ENCODE measurements at regions not wholly inside any gene's neighbourhood (a gene's known extent, or its start where the extent isn't known, plus 50 kb on each side); places are given as distances from the start of the nearest gene placed in this dataset.
"Not testable (repeated sequence)": the region's sequence is repeated elsewhere in the genome, so short reads cannot be mapped to it uniquely, and the experiment has no call there.

DNA sequence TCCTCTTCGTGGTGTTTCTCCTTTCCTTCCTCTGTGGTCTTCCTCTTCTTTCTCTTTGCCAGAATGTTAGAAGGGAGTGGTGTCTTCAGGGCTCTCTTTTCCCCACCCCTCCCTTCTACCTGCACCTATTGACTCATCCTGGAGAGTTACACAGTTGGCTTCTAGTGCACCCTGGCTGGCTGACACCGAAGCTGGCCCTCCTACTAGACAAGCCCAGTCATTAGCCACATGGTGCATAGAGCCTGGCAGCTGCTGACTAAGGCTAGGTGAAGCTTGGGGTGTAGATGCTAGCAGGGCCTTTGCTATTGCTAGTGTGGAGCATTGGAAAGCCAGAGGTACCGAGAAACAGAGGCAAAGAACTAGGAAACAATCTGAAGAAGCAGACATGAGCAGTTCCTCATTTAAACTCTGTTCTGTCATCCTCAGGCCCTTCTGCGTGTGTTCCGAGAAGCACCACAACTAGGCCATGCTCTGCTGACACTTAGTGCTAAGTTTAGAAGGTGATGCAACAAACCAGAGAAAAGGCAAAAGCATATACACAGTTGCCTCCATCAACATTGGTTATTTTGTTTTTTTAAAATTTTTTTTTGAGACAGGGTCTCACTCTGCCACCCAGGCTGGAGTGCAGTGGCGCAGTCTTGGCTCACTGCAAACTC is 213.9 kb downstream of the BAMBI start:
- Histone ChIP-seq H3K9me3 (replicated peaks; ENCODE audit: insufficient read depth, low read length) (no peaks in the 10 kb centered on the region), H3K9ac (ENCODE audit: low read length) (no peak overlapping the region), H3K27ac (ENCODE audit: low read length) (no peak overlapping the region), H3K27me3 (replicated peaks; ENCODE audit: insufficient read depth, low read length) (no peaks in the 10 kb centered on the region), H3K9me2 (replicated peaks; ENCODE audit: insufficient read depth, low read length) (no peaks in the 10 kb centered on the region), H3K4me3 (ENCODE audit: low read length) (no peak overlapping the region), H3K36me3 (replicated peaks; ENCODE audit: insufficient read depth, low read length) (no peaks in the 10 kb centered on the region), H2AFZ (ENCODE audit: low read length) (no peak overlapping the region), H3K4me1 (ENCODE audit: low read length) (no peaks in the 10 kb centered on the region), H3F3A (ENCODE audit: insufficient read depth, low read length) (no peaks in the 10 kb centered on the region), H3K4me2 (ENCODE audit: low read depth, low read length) (no peak overlapping the region), H4K20me1 (ENCODE audit: insufficient read depth, low read length) (no peaks in the 10 kb centered on the region), H3K79me2 (ENCODE audit: low read length) (no peaks in the 10 kb centered on the region)
- TF ChIP-seq, protein P1, sequence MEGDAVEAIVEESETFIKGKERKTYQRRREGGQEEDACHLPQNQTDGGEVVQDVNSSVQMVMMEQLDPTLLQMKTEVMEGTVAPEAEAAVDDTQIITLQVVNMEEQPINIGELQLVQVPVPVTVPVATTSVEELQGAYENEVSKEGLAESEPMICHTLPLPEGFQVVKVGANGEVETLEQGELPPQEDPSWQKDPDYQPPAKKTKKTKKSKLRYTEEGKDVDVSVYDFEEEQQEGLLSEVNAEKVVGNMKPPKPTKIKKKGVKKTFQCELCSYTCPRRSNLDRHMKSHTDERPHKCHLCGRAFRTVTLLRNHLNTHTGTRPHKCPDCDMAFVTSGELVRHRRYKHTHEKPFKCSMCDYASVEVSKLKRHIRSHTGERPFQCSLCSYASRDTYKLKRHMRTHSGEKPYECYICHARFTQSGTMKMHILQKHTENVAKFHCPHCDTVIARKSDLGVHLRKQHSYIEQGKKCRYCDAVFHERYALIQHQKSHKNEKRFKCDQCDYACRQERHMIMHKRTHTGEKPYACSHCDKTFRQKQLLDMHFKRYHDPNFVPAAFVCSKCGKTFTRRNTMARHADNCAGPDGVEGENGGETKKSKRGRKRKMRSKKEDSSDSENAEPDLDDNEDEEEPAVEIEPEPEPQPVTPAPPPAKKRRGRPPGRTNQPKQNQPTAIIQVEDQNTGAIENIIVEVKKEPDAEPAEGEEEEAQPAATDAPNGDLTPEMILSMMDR (IDR thresholded peaks at IDR 0.05; ENCODE audit: low read length), result no peak
- TF ChIP-seq EZH2phosphoT487 (IDR thresholded peaks at IDR 0.05; ENCODE audit: low read length) (no peak), EZH2 (optimal IDR thresholded peaks at IDR 0.05; ENCODE audit: low read depth, low read length) (no peak)
- no peak for DNase-seq

DNA sequence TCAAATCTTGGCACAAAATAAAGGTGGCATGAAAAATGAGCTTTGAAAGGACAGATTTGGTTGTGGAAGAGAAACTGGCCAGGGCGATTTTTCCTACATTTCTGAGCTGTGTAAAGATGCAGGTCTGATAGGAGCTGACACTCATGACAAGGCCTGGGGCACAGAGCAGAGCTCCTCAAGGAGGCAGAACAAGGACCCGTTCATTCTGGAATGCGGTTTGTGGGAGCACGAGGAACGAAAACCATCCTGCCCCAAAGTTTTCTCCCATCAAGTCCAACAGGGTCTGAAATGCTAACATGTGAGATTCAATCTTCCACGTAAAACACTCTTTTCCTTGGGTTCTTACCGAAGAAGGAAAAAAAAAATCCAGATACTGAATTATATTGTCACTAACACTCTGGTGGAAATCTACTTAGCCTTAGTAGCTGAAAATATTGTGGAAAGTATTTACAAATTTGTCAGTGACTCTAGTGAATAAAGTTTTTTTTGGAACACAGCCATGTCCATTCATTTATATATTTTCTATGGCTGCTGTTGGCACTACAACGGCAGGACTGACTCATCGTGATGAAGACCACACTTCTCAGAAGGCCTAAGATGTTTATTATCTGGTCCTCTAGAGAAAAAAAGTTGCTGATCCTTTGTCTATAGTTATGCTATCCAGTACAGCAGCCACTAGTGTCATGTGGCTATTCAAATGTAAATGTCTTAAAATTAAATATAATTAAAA is 215.7 kb downstream of the BAMBI start:
- Histone ChIP-seq H3K27ac (ENCODE audit: low read length) (no peak overlapping the region), H3K4me3 (ENCODE audit: low read length) (no peak overlapping the region), H3K9ac (ENCODE audit: low read length) (no peak overlapping the region), H4K20me1 (ENCODE audit: insufficient read depth, low read length) (no peaks in the 10 kb centered on the region), H3K27me3 (replicated peaks; ENCODE audit: insufficient read depth, low read length) (no peaks in the 10 kb centered on the region), H3K9me2 (replicated peaks; ENCODE audit: insufficient read depth, low read length) (no peaks in the 10 kb centered on the region), H3F3A (ENCODE audit: insufficient read depth, low read length) (no peaks in the 10 kb centered on the region), H3K4me2 (ENCODE audit: low read depth, low read length) (no peak overlapping the region), H3K4me1 (ENCODE audit: low read length) (no peaks in the 10 kb centered on the region), H3K79me2 (ENCODE audit: low read length) (no peaks in the 10 kb centered on the region), H3K9me3 (replicated peaks; ENCODE audit: insufficient read depth, low read length) (no peaks in the 10 kb centered on the region), H2AFZ (ENCODE audit: low read length) (no peak overlapping the region), H3K36me3 (replicated peaks; ENCODE audit: insufficient read depth, low read length) (no peaks in the 10 kb centered on the region)
- DNase-seq, result no peak
- no peak for TF ChIP-seq EZH2 (optimal IDR thresholded peaks at IDR 0.05; ENCODE audit: low read depth, low read length)
- TF ChIP-seq, protein P1 (IDR thresholded peaks at IDR 0.05; ENCODE audit: low read length), result no peak
- no peak for TF ChIP-seq EZH2phosphoT487 (IDR thresholded peaks at IDR 0.05; ENCODE audit: low read length)

DNA sequence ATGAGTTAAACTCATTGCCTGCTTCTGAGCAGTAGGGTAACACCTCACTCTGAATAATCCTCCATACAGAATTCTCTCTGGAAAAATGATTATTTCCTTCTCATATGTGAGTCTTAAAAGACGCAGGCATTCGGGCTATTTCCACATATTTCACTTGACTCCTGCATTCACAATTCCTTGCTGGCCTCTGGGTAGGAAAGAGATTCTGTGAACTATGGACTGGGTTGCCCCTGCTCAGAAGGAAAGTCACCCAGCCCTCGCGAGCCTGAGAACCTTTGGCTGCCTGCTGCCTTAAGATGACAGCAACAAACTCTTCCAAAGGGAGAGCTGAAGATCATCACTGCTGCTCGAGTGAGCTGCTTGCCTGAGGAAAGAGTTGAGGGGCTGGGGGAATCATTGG is 216.8 kb downstream of the BAMBI start:
- Histone ChIP-seq H3K4me1 (ENCODE audit: low read length) (no peaks in the 10 kb centered on the region), H4K20me1 (ENCODE audit: insufficient read depth, low read length) (no peaks in the 10 kb centered on the region), H3K4me2 (ENCODE audit: low read depth, low read length) (no peak overlapping the region), H3K36me3 (replicated peaks; ENCODE audit: insufficient read depth, low read length) (no peaks in the 10 kb centered on the region), H3K4me3 (ENCODE audit: low read length) (no peak overlapping the region), H3K27me3 (replicated peaks; ENCODE audit: insufficient read depth, low read length) (no peaks in the 10 kb centered on the region), H3K9ac (ENCODE audit: low read length) (no peak overlapping the region), H3K9me3 (replicated peaks; ENCODE audit: insufficient read depth, low read length) (no peaks in the 10 kb centered on the region), H3K9me2 (replicated peaks; ENCODE audit: insufficient read depth, low read length) (no peaks in the 10 kb centered on the region), H2AFZ (ENCODE audit: low read length) (no peak overlapping the region), H3K79me2 (ENCODE audit: low read length) (no peaks in the 10 kb centered on the region), H3K27ac (ENCODE audit: low read length) (no peak overlapping the region), H3F3A (ENCODE audit: insufficient read depth, low read length) (no peaks in the 10 kb centered on the region)
- DNase-seq, result no peak
- TF ChIP-seq, protein P1 (IDR thresholded peaks at IDR 0.05; ENCODE audit: low read length), result no peak
- TF ChIP-seq EZH2phosphoT487 (IDR thresholded peaks at IDR 0.05; ENCODE audit: low read length) (no peak), EZH2 (optimal IDR thresholded peaks at IDR 0.05; ENCODE audit: low read depth, low read length) (no peak)

DNA sequence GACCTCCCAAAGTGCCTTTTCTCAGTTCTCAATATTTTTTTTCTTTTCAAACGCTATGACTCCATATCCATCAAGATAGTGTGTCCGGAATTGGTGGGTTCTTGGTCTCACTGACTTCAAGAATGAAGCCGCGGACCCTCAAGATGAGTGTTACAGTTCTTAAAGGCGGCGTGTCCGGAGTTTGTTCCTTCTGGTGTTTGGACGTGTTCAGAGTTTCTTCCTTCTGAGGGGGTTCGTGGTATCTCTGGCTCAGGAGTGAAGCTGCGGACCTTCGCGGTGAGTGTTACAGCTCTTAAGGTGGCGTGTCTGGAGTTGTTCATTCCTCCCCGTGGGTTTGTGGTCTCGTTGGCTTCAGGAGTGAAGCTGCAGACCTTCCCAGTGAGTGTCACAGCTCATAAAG is 218.3 kb downstream of the BAMBI start:
- not testable (repeated sequence) for H3K9me3 ChIP-seq (replicated peaks; ENCODE audit: insufficient read depth, low read length); H2AFZ ChIP-seq (ENCODE audit: low read length); H3K4me1 ChIP-seq (ENCODE audit: low read length); H3K27ac ChIP-seq (ENCODE audit: low read length); H3F3A ChIP-seq (ENCODE audit: insufficient read depth, low read length); H3K4me3 ChIP-seq (ENCODE audit: low read length); H3K9me2 ChIP-seq (replicated peaks; ENCODE audit: insufficient read depth, low read length); H3K36me3 ChIP-seq (replicated peaks; ENCODE audit: insufficient read depth, low read length); H3K9ac ChIP-seq (ENCODE audit: low read length); DNase-seq; H3K79me2 ChIP-seq (ENCODE audit: low read length); H3K27me3 ChIP-seq (replicated peaks; ENCODE audit: insufficient read depth, low read length); H4K20me1 ChIP-seq (ENCODE audit: insufficient read depth, low read length); H3K4me2 ChIP-seq (ENCODE audit: low read depth, low read length)

DNA sequence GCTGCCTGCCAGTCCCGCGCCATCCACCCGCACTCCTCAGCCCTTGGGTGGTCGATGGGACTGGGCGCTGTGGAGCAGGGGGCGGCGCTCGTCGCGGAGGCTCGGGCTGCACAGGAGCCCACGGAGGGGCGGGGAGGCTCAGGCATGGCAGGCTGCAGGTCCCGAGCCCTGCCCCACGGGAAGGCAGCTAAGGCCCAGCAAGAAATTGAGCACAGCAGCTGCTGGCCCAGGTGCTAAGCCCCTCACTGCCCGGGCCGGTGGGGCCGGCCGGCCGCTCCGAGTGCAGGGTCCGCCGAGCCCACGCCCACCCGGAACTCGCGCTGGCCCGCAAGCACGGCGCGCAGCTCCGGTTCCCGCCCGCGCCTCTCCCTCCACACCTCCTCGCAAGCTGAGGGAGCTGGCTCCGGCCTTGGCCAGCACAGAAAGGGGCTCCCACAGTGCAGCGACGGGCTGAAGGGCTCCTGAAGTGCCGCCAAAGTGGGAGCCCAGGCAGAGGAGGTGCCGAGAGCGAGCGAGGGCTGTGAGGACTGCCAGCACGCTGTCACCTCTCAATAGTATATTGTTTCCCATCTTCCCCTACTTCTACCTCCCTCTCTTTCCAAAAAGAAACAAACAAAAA is 219.6 kb downstream of the BAMBI start:
- H3K4me1 ChIP-seq (ENCODE audit: low read length); H3K36me3 ChIP-seq (replicated peaks; ENCODE audit: insufficient read depth, low read length); H3K4me2 ChIP-seq (ENCODE audit: low read depth, low read length); H2AFZ ChIP-seq (ENCODE audit: low read length); H3K9ac ChIP-seq (ENCODE audit: low read length); H3K9me2 ChIP-seq (replicated peaks; ENCODE audit: insufficient read depth, low read length); H3K9me3 ChIP-seq (replicated peaks; ENCODE audit: insufficient read depth, low read length); DNase-seq; H3K27ac ChIP-seq (ENCODE audit: low read length); H3K27me3 ChIP-seq (replicated peaks; ENCODE audit: insufficient read depth, low read length); H3K79me2 ChIP-seq (ENCODE audit: low read length); H4K20me1 ChIP-seq (ENCODE audit: insufficient read depth, low read length); H3F3A ChIP-seq (ENCODE audit: insufficient read depth, low read length); H3K4me3 ChIP-seq (ENCODE audit: low read length): not testable (repeated sequence)
